Neural cell (in vitro differentiated cells): ENCODE measurements at regions not wholly inside any gene's neighbourhood (a gene's known extent, or its start where the extent isn't known, plus 50 kb on each side); places are given as distances from the start of the nearest gene placed in this dataset.

Experiments used
- H2AFZ ChIP-seq: fragments of 200-600, 300-800 bp; sonication (generic), shearing (Covaris generic); 2 replicates; pipeline ENCODE4 v1.6.0; 2014; ENCODE audit warnings: low read depth, mild to moderate bottlenecking, antibody characterized with exemption, low read length, moderate library complexity
- H3F3A ChIP-seq: fragments of 200-600 bp; shearing (Covaris generic); 2 replicates; pipeline ENCODE4 v1.6.1; 2016; ENCODE audit warnings: mild to moderate bottlenecking, moderate library complexity, mixed read lengths, antibody characterized with exemption, low read length; ENCODE audit not compliant: insufficient read depth, poor library complexity, severe bottlenecking
- H3K27ac ChIP-seq: fragments of 200-600, 300-800 bp; sonication (generic), shearing (Covaris generic); 2 replicates; pipeline ENCODE4 v1.5.1; 2014; ENCODE audit warnings: mild to moderate bottlenecking, low read length, moderate library complexity
- H3K27me3 ChIP-seq: fragments of 300-800, 200-600 bp; sonication (generic), shearing (Covaris generic); 2 replicates; pipeline ENCODE4 v1.6.0; 2014; ENCODE audit warnings: mild to moderate bottlenecking, low read depth, low read length, moderate library complexity; ENCODE audit not compliant: insufficient read depth
- H3K36me3 ChIP-seq: fragments of 300-800, 200-600 bp; sonication (generic), shearing (Covaris generic); 2 replicates; pipeline ENCODE4 v1.5.1; 2014; ENCODE audit warnings: mild to moderate bottlenecking, antibody characterized with exemption, low read length, moderate library complexity; ENCODE audit not compliant: insufficient read depth
- H3K4me2 ChIP-seq: fragments of 300-800, 200-600 bp; sonication (generic), shearing (Covaris generic); 2 replicates; pipeline ENCODE4 v1.6.0; 2014; ENCODE audit warnings: mild to moderate bottlenecking, low read length
- H3K4me3 ChIP-seq: fragments of 300-800, 200-600 bp; sonication (generic), shearing (Covaris generic); 2 replicates; pipeline ENCODE4 v1.5.1; 2014; ENCODE audit warnings: mild to moderate bottlenecking, low read length, moderate library complexity
- H3K79me2 ChIP-seq: fragments of 200-600 bp; shearing (Covaris generic); replicated peaks from 2 replicates; pipeline ENCODE4 v1.6.0; 2014; ENCODE audit warnings: mild to moderate bottlenecking, low read length, moderate library complexity; ENCODE audit not compliant: insufficient read depth
- H3K9ac ChIP-seq: fragments of 300-800, 200-600 bp; sonication (generic), shearing (Covaris generic); 2 replicates; pipeline ENCODE4 v1.6.1; 2016; ENCODE audit warnings: mild to moderate bottlenecking, low read length, mixed read lengths
- H3K9me2 ChIP-seq: fragments of 200-600 bp; shearing (Covaris generic); 2 replicates; pipeline ENCODE4 v1.6.1; 2016; ENCODE audit warnings: mild to moderate bottlenecking, low read length, mixed read lengths; ENCODE audit not compliant: insufficient read depth
- H3K9me3 ChIP-seq: fragments of 200-600, 300-800 bp; sonication (generic), shearing (Covaris generic); 2 replicates; pipeline ENCODE4 v1.6.1; 2016; ENCODE audit warnings: mild to moderate bottlenecking, mixed run types, low read length, moderate library complexity, mixed read lengths
- H4K20me1 ChIP-seq: fragments of 200-600 bp; shearing (Covaris generic); 2 replicates; pipeline ENCODE4 v1.6.1; 2016; ENCODE audit warnings: mild to moderate bottlenecking, mixed run types; ENCODE audit not compliant: insufficient read depth
- EP300 ChIP-seq: fragments of 450-650 bp; conservative IDR thresholded peaks from 2 replicates; pipeline ENCODE4 v1.6.1; 2014; ENCODE audit warnings: antibody characterized with exemption, mild to moderate bottlenecking, moderate library complexity; ENCODE audit not compliant: poor library complexity, severe bottlenecking
- EZH2 ChIP-seq: fragments of 200-600, 300-800 bp; shearing (Covaris generic), sonication (generic); IDR thresholded peaks from 2 replicates; pipeline ENCODE4 v1.6.1; 2014; ENCODE audit warnings: antibody characterized with exemption, low read length, borderline replicate concordance, mild to moderate bottlenecking; ENCODE audit not compliant: insufficient read depth, poor library complexity, severe bottlenecking
- MXI1 ChIP-seq: fragments of 450-650 bp; conservative IDR thresholded peaks from 2 replicates; pipeline ENCODE4 v1.6.1; 2014; ENCODE audit warnings: antibody characterized with exemption, mild to moderate bottlenecking; ENCODE audit not compliant: poor library complexity, severe bottlenecking
- POLR2AphosphoS5 ChIP-seq: IDR thresholded peaks from 2 replicates; pipeline ENCODE4 v1.6.1; 2012
- RAD21 ChIP-seq: fragments of 450-650 bp; conservative IDR thresholded peaks from 2 replicates; pipeline ENCODE4 v1.6.1; 2014; ENCODE audit warnings: antibody characterized with exemption, mild to moderate bottlenecking, moderate library complexity
- SMC3 ChIP-seq: fragments of 450-650 bp; conservative IDR thresholded peaks from 2 replicates; pipeline ENCODE4 v1.6.1; 2014; ENCODE audit warnings: antibody characterized with exemption, mild to moderate bottlenecking, moderate library complexity; ENCODE audit not compliant: poor library complexity
- TAF1 ChIP-seq: IDR thresholded peaks from 2 replicates; pipeline ENCODE4 v1.6.1; 2012; ENCODE audit warnings: low read depth
- TF ChIP-seq, protein P1 (sequence below): fragments of 450-650 bp; IDR thresholded peaks from 2 replicates; pipeline ENCODE4 v1.5.1; 2014; ENCODE audit warnings: antibody characterized with exemption, mild to moderate bottlenecking, moderate library complexity; ENCODE audit not compliant: poor library complexity, severe bottlenecking
- TF ChIP-seq, protein P2 (sequence below): IDR thresholded peaks from 2 replicates; pipeline ENCODE4 v1.6.1; 2012; ENCODE audit warnings: borderline replicate concordance

DNA sequence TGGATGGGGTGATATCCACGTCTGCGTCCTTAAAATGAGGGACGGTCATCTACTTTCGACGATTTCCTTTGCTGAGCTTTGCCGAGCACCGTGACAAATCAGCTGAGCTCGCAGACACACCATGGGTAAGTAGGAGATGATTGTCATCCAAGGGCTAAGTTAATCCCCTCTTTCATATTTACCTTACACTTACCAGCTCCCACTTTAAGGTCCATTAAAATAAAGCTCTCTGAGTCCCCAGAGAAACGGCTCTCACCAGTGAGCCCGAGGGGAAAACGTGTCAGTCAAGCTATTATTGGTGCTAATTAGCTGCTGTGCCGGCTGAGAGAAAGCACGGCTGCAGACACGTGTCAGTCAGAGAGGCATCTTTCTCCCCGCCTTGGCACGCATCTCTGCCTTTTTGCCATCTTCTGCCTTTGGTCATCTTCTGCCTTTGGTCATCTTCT lies 72.2 kb downstream of the CRLF2 start:
- H3K27me3 ChIP-seq: no peaks in the 10 kb centered on the region
- H3K36me3 ChIP-seq: no peaks in the 10 kb centered on the region
- H3K9me3 ChIP-seq: no peaks in the 10 kb centered on the region
- peak overlapping the region; percentile 44 for H3K4me2 ChIP-seq
- no peaks in the 10 kb centered on the region for H3K79me2 ChIP-seq
- no peaks in the 10 kb centered on the region for H3F3A ChIP-seq
- H3K27ac ChIP-seq: no peak overlapping the region
- peak overlapping the region; percentile 51 for H3K4me3 ChIP-seq
- H3K9me2 ChIP-seq: no peaks in the 10 kb centered on the region
- no peaks in the 10 kb centered on the region for H4K20me1 ChIP-seq
- H3K9ac ChIP-seq: peak overlapping the region; percentile 10
- TF ChIP-seq EP300: peak; percentile 68
- TF ChIP-seq SMC3: no peak
- TF ChIP-seq POLR2AphosphoS5: peak; percentile 64
- no peak for TF ChIP-seq MXI1
- no peak overlapping the region for H2AFZ ChIP-seq

- TF ChIP-seq EP300 (no peak), POLR2AphosphoS5 (no peak), TAF1 (no peak), RAD21 (no peak), EZH2 (no peak), SMC3 (no peak), MXI1 (no peak)
- TF ChIP-seq, protein P1, sequence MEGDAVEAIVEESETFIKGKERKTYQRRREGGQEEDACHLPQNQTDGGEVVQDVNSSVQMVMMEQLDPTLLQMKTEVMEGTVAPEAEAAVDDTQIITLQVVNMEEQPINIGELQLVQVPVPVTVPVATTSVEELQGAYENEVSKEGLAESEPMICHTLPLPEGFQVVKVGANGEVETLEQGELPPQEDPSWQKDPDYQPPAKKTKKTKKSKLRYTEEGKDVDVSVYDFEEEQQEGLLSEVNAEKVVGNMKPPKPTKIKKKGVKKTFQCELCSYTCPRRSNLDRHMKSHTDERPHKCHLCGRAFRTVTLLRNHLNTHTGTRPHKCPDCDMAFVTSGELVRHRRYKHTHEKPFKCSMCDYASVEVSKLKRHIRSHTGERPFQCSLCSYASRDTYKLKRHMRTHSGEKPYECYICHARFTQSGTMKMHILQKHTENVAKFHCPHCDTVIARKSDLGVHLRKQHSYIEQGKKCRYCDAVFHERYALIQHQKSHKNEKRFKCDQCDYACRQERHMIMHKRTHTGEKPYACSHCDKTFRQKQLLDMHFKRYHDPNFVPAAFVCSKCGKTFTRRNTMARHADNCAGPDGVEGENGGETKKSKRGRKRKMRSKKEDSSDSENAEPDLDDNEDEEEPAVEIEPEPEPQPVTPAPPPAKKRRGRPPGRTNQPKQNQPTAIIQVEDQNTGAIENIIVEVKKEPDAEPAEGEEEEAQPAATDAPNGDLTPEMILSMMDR: no peak
- TF ChIP-seq, protein P2, sequence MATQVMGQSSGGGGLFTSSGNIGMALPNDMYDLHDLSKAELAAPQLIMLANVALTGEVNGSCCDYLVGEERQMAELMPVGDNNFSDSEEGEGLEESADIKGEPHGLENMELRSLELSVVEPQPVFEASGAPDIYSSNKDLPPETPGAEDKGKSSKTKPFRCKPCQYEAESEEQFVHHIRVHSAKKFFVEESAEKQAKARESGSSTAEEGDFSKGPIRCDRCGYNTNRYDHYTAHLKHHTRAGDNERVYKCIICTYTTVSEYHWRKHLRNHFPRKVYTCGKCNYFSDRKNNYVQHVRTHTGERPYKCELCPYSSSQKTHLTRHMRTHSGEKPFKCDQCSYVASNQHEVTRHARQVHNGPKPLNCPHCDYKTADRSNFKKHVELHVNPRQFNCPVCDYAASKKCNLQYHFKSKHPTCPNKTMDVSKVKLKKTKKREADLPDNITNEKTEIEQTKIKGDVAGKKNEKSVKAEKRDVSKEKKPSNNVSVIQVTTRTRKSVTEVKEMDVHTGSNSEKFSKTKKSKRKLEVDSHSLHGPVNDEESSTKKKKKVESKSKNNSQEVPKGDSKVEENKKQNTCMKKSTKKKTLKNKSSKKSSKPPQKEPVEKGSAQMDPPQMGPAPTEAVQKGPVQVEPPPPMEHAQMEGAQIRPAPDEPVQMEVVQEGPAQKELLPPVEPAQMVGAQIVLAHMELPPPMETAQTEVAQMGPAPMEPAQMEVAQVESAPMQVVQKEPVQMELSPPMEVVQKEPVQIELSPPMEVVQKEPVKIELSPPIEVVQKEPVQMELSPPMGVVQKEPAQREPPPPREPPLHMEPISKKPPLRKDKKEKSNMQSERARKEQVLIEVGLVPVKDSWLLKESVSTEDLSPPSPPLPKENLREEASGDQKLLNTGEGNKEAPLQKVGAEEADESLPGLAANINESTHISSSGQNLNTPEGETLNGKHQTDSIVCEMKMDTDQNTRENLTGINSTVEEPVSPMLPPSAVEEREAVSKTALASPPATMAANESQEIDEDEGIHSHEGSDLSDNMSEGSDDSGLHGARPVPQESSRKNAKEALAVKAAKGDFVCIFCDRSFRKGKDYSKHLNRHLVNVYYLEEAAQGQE: no peak
- Histone ChIP-seq H3K36me3 (no peaks in the 10 kb centered on the region), H3K4me3 (no peak overlapping the region), H3K9ac (no peak overlapping the region), H3K4me2 (no peak overlapping the region), H3K9me3 (no peaks in the 10 kb centered on the region), H3K27me3 (no peaks in the 10 kb centered on the region), H4K20me1 (no peaks in the 10 kb centered on the region), H3K79me2 (no peaks in the 10 kb centered on the region), H3K9me2 (no peaks in the 10 kb centered on the region), H2AFZ (no peak overlapping the region), H3K27ac (no peak overlapping the region), H3F3A (no peaks in the 10 kb centered on the region)
Measured at GRCh38 chrX:1139185-1139500, 73.3 kb downstream of the CRLF2 start.
